ENCODE measurements at regions not wholly inside any gene's neighbourhood (a gene's known extent, or its start where the extent isn't known, plus 50 kb on each side); places are given as distances from the start of the nearest gene placed in this dataset.
A peak's percentile ranks its signal among the peaks of the same experiment; 100 is the strongest.

DNA sequence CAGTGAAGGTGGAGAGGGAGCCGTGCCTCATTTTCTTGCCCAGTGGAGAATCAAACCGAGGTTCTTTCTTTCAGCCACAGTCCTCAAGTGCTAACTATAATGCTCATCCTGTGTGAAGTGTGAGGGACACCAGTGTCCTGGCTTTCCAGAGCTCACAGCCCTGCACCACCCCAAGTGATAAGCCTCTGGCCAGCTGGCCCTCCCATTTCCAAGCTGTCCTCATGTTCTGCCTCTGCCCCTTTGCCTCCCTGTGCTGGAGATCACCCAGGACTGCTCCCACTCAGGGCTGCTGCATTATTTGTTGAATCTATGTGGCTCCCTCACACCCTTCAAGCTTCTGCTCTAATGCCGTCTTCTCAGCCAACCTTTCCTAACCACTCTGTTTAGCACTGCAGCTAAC lies 224.5 kb upstream of the TUT7 start:
- dilution Hi-C loops (cut with HindIII; ENCODE audit: low sequenced_read_pairs, unreplicated experiment) (no loop called here), in situ Hi-C loops (cut with MboI; ENCODE audit: low sequenced_read_pairs) (no loop called here), intact Hi-C loops (cut with micrococcal nuclease) (no loop called here)
- Histone ChIP-seq H2BK15ac (ENCODE audit: low read depth, low read length) (no peak overlapping the region), H2AK5ac (ENCODE audit: low read depth, low read length) (no peak overlapping the region), H3K9ac (ENCODE audit: low read depth, low read length) (no peak overlapping the region), H4K91ac (ENCODE audit: insufficient read depth, low read depth, low read length) (no peak overlapping the region), H3K27ac (ENCODE audit: insufficient read depth, low read length) (no peak overlapping the region), H3K27me3 (ENCODE audit: control insufficient read depth, insufficient read depth, low read length) (no peaks in the 10 kb centered on the region; the same call in 1 of the 2 replicates), H3K14ac (replicated peaks; ENCODE audit: low read depth, low read length) (no peak overlapping the region), H3K23ac (ENCODE audit: low read depth, low read length) (no peak overlapping the region), H4K8ac (ENCODE audit: low read depth in 2 of 2, low read length in 2 of 2) (no peak overlapping the region), H3K36me3 (ENCODE audit: control insufficient read depth, insufficient read depth, low read length) (no peaks in the 10 kb centered on the region), H3K18ac (ENCODE audit: low read depth, low read length) (no peak overlapping the region), H2BK20ac (ENCODE audit: low read depth, low read length) (no peak overlapping the region), H3K4me3 (ENCODE audit: insufficient read depth, low read depth, low read length) (no peak overlapping the region), H2AFZ (replicated peaks; ENCODE audit: low read length, poor library complexity) (no peak overlapping the region), H4K5ac (ENCODE audit: low read depth, low read length) (no peak overlapping the region), H4K20me1 (ENCODE audit: insufficient read depth, low read length) (no peaks in the 10 kb centered on the region), H3K56ac (ENCODE audit: extremely low read depth, insufficient read depth, low read length) (no peak overlapping the region), H3K79me1 (ENCODE audit: low read depth in 1 of 2, low read length in 2 of 2) (no peaks in the 10 kb centered on the region), H3K9me3 (ENCODE audit: control insufficient read depth, insufficient read depth, low read length) (no peaks in the 10 kb centered on the region), H2AK9ac (replicated peaks; ENCODE audit: low read depth, low read length, poor library complexity) (peak overlapping the region; percentile 63), H3K4me2 (ENCODE audit: low read depth, low read length) (no peak overlapping the region), H2BK120ac (ENCODE audit: low read depth, low read length) (no peak overlapping the region), H3K4ac (ENCODE audit: low read depth, low read length) (no peak overlapping the region), H3K9me1 (ENCODE audit: insufficient read depth, low read length) (no peaks in the 10 kb centered on the region), H2BK5ac (ENCODE audit: low read depth, low read length, poor library complexity, severe bottlenecking) (no peak overlapping the region), H3K4me1 (ENCODE audit: control insufficient read depth, insufficient read depth, low read length) (0 out of 2 replicates have a peak, but pooled peaks cover 2% of the 10 kb centered on the region)
- no peak for DNase-seq
- no CpG with 5 or more reads among the region's 3 CpGs for WGBS, 2 experiments (ENCODE audit: extremely low coverage in 2 of 2, insufficient read length in 1 of 2)
- ChIA-PET POLR2A (ENCODE audit: unreplicated experiment) (no interaction called here), CTCF (no interaction called here)
- no TSS peak for BruUV-seq (replicated peaks)
- TF ChIP-seq MAFK (IDR thresholded peaks at IDR 0.05; ENCODE audit: low read depth, low read length) (no peak), RCOR1 (IDR thresholded peaks at IDR 0.05; ENCODE audit: insufficient replicate concordance, low read length) (no peak), SMC3 (IDR thresholded peaks at IDR 0.05; ENCODE audit: low read depth, low read length) (no peak), FOS (IDR thresholded peaks at IDR 0.05; ENCODE audit: low read depth, low read length) (no peak), RAD21 (IDR thresholded peaks at IDR 0.05; ENCODE audit: low read length) (no peak), NFE2L2 (IDR thresholded peaks at IDR 0.05; ENCODE audit: low read depth, low read length) (no peak), ELK1 (IDR thresholded peaks at IDR 0.05; ENCODE audit: borderline replicate concordance, low read depth, low read length) (no peak), POLR2A (IDR thresholded peaks at IDR 0.05; ENCODE audit: low read depth, low read length) (no peak), MXI1 (IDR thresholded peaks at IDR 0.05; ENCODE audit: borderline replicate concordance, low read depth, low read length) (no peak), CHD1 (IDR thresholded peaks at IDR 0.05; ENCODE audit: low read depth, low read length) (no peak), RFX5 (IDR thresholded peaks at IDR 0.05; ENCODE audit: low read depth, low read length) (no peak), MAZ (IDR thresholded peaks at IDR 0.05; ENCODE audit: borderline replicate concordance, low read depth, low read length) (no peak), CEBPB (IDR thresholded peaks at IDR 0.05; ENCODE audit: low read depth, low read length) (no peak), BHLHE40 (IDR thresholded peaks at IDR 0.05; ENCODE audit: low read depth, low read length) (no peak)
- TF ChIP-seq, protein P1, sequence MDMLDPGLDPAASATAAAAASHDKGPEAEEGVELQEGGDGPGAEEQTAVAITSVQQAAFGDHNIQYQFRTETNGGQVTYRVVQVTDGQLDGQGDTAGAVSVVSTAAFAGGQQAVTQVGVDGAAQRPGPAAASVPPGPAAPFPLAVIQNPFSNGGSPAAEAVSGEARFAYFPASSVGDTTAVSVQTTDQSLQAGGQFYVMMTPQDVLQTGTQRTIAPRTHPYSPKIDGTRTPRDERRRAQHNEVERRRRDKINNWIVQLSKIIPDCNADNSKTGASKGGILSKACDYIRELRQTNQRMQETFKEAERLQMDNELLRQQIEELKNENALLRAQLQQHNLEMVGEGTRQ (IDR thresholded peaks at IDR 0.05; ENCODE audit: low read depth, low read length): no peak
- TF ChIP-seq, protein P2, sequence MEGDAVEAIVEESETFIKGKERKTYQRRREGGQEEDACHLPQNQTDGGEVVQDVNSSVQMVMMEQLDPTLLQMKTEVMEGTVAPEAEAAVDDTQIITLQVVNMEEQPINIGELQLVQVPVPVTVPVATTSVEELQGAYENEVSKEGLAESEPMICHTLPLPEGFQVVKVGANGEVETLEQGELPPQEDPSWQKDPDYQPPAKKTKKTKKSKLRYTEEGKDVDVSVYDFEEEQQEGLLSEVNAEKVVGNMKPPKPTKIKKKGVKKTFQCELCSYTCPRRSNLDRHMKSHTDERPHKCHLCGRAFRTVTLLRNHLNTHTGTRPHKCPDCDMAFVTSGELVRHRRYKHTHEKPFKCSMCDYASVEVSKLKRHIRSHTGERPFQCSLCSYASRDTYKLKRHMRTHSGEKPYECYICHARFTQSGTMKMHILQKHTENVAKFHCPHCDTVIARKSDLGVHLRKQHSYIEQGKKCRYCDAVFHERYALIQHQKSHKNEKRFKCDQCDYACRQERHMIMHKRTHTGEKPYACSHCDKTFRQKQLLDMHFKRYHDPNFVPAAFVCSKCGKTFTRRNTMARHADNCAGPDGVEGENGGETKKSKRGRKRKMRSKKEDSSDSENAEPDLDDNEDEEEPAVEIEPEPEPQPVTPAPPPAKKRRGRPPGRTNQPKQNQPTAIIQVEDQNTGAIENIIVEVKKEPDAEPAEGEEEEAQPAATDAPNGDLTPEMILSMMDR (conservative IDR thresholded peaks at IDR 0.05; ENCODE audit: low read depth, low read length): no peak
- ATAC-seq (ENCODE audit: low read depth): no peak
